HuH-7 (cell line): ENCODE measurements at regions not wholly inside any gene's neighbourhood (a gene's known extent, or its start where the extent isn't known, plus 50 kb on each side); places are given as distances from the start of the nearest gene placed in this dataset.
"Not testable (repeated sequence)": the region's sequence is repeated elsewhere in the genome, so short reads cannot be mapped to it uniquely, and the experiment has no call there.

Experiments used
- DNase-seq: peaks from one replicate; pipeline ENCODE4 v3.0.0; 2011; ENCODE audit warnings: low spot score

DNA sequence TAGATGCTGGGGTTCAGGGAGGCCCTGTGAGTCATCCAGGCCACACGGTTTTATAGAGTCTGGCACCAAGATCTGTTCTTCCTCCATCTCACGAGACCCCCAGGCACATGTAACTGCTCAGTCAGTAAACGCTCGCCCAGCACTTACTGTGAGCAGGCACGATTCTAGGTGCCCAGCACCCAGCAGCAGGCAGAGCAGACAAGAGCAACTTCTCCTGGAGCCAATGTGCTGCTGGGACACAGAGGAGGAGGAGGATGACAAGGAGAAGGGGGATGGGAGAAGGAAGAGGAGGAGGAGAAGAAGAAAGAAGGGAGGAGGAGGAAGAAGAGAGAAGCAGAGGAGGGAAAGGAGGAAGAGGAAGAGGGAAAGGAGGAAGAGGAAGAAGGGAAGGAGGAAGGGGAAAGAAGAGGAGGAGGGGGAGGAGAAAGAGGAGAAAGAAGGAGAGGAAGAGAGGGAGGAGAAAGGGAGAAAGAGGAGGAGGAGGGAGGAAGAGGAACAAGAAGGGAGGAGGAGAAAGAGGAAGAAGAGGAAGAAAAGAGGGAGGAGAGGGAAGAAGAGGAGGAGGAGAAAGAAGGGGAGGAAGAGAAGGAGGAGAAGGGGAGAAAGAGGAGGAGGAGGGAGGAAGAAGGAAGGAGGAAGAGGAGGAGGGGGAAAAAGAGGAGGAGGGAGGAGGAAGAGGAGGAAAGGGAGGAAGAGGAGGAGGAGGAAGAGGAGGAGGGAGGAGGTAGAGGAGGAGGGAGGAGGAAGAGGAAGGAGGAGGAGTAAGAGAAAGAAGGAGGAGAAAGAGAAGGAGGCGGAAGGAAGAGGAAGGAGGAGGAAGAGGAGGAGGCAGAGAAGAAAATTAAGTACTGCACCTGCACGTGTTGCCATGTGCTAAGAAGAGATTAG lies 77.6 kb upstream of the RTL6 start:
- no peak for DNase-seq

DNA sequence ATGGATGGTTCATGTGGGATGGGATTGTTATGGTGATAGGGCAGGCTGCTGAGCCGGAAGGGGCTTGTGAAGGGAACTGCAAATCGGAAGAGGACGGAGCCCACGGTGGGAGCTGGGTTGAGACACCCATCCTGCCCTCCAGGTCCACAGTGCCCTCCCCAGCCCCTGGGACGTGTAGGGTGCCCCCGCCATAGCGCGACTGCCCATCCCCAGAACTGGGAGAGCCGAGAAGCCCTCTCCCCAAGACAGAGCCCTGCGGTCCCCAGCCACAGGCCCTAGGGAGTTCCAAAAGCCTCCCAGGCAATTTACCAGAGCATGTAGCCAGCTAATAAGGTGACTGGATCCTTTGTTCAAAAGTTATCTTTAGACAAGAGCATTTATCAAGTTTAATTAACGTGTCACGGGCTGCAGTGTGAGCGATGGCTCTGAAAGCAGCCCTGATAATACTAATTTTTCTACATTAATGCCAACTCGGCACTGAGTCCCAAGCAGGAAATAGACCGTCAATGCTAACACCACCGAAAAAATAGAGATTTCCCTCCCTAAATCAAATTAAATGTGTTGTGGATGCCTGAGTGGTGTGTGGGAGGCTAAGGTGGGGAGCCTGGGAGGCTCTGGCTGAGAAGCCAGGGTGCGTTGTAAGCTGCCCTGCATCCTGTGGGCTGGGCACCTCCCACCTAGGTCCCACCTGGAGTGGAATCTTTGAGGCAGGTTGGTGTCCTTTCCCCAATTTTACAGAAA lies 76.8 kb upstream of the RTL6 start:
- DNase-seq, result no peak

DNA sequence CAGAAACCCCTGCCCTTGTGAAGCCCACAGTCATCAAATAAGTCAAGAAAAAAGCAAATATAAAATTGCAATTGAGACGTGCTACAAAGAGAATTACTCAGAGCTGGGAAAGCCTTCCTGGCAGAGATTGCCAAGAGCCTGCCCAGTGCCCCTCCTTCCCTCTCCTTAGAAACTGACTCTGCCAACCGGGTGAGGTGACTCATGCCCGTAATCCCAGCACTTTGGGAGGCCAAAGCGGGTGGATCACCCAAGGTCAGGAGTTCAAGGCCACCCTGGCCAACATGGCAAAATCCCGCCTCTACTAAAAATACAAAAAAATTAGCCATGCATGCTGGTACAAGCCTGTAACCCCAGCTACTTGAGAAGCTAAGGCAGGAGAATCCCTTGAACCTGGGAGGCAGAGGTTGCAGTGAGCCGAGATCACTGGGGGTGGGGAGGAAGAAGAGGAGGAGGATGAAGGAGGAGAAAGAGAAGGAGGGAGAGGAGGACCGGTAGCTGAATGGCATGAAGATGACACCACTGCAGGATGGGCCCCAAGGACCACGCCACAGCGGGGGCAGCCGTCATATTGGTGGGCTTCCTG lies 76.1 kb upstream of the RTL6 start:
- DNase-seq, result no peak

DNA sequence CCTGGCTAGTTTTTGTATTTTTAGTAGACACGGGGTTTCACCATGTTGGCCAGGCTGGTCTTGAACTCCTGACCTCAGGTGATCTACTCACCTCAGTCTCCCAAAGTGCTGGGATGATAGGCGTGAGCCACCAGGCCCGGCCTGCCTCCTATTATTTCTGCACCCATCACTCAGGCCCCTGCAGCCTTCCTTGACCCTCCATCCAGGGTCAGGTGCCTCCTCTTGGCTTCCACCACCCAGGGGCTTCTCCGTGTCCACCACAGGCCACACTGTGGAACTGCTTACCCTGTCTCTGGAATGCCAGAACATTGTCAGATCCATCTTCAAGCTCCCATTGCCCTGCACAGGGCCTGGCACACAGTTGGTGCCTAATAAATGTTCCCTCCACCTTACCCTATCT lies 75.4 kb upstream of the RTL6 start:
- no peak for DNase-seq

DNA sequence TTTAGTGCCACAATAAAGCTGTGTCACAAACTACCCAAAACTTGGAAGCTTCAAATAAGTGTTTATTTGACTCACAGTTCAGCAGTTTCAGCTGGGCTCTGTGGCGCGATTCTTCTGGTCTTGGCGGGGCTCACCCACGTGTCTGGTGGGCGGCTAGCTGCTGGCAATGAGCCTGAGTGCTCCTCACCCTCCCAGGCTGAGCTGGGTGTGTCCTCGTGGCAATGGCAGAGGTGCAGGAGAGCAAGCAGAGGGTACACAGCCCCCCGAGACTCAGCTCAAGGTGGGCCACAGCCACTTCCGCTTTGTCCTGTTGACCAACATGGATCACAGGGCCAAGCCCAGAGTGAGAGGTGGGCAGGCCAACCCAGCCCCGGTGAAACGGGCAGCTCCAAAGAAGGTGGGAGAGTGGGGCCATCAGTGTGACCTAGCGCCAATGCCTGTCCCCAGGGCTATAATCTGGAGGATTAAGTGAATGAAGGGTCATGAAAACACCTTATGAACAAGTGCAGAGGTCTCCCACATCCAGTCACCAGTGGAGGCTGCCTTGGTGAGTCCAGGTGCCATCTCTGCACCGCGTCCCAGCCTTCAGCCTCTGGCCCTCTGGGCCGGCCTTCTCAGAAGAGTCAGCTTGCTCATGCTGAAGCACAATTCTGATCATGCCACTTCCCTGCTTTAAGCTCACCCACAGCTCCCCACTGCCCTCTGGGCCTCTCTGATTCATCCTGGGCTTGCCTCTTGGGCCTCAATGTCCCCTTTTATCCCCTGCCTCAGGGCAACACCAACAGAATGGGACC lies 74.6 kb upstream of the RTL6 start:
- no peak for DNase-seq

DNA sequence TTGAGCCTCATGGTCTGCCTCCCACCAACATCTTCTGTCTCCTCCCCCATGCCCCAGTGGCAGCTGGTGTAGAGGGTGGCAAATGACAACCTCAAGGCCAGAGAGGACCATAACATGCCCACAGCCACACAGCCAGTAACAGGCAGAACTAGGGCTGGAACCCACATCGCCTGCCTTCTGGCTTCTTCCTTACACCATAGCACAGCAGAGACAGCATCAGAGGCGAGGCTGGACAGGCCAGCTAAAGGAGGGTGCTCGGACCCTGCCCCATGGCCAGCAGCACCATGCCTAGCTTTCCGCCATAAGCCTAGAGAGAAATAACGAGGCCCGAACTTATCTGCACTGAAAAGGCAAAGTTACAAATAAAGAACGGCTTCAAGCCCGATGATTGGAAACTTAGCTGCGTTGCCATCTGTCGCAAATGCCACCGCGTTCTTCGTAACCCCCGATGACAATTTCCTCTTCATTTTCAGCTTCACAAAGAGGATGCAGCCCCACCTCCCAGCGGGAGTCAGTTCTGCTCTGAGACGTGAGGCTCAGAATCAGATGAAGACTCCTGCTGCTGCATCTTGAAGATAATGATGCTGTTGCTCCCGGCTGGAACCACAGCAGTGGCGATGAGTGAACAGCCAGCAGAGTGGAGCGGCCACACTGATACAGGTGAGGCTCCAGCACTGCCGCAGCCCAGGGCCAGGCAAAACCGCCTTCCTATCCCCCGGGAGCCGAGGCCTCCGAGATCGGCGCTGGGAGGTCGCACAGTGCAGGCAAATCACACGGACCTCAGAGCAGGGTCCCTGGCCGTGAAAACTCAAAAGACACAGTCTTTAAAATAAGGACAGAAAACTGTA lies 73.8 kb upstream of the RTL6 start:
- no peak for DNase-seq

DNA sequence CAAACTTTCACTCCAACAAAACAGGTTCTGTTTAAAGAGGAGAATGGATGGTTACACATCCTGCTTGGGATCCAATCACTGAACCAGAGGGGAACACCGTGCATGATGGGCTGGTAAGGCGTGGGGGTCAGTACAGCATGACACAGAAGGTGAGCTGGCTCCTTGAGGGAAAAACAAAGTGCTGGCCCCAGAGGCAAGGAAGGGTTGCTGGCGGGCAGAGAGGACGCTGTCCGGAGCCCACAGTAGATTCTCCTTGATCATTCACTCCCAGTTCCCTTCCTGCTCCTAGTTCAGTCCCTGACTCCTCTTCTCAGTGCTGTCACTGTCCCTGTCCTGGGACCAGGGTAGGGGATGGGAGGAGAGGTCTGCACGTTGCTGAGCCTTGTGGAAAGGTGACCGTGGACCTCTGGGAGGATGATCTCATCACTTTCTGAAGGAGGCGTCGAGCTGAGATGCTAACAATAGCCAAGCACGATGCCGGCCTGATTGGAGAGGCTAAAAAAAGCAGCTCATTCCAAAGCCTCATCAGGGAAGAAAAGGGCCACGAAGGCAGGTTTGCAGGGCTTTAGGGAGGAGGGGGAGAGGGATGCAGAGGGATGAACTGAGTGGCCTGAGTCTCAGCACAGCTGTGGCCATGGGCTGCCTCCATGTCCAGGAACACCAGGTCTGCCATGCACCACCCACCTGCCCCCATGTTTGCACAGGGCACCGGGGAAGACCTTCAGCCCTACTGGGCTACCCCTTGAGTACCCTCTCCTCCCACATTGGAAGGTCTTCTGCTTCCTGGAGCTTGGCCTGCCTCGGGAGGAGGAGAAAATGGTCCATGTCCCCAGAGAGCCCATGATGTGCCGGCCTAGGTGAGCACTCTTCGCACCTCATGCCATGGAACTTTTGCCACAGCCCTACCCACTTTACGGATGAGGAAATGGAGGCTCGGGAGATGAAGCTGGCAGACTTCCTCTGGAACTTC lies 72.7 kb upstream of the RTL6 start:
- DNase-seq, result no peak

DNA sequence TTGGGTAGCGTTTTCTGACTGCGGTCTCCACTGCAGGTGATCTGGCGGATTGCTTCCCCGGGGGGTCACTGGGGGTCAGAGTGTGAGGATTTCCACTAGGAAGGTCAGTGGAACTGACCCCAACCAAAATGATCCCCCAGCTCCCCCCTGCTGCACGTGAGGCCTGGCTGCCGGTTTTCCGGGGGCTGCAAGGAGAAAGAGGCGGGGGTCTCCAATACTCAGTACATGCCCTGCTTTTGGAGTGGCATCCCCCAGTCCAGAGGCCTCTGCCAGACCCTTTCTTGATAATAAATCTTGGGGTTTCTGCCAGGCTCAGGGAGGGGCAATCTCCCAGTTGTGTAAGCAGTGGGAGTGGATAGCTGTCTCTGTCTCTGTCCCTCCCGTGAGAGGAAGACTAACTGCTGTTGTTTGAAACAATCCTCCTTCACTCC lies 71.5 kb upstream of the RTL6 start:
- DNase-seq, result no peak

DNA sequence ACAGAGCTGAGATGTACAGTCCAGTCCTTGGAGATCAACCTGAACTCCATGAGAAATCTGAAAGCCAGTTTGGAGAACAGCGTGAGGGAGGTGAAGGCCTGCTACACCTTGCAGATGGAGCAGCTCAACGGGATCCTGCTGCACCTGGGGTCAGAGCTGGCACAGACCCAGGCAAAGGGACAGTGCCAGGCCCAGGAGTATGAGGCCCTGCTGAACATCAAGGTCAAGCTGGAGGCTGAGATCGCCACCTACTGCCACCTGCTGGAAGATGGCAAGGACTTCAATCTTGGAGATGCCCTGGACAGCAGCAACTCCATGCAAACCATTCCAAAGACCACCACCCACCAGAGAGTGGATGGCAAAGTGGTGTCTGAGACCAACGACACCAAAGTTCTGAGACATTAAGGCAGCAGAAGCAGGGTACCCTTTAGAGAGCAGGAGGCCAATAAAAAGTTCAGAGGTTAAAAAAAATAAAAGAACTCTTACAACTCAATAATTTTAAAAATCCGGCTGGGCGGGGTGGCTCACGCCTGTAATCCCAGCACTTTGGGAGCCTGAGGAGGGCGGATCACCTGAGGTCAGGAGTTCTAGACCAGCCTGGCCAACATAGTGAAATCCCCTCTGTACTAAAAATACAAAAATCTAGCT lies 69.9 kb upstream of the RTL6 start:
- no peak for DNase-seq

DNA sequence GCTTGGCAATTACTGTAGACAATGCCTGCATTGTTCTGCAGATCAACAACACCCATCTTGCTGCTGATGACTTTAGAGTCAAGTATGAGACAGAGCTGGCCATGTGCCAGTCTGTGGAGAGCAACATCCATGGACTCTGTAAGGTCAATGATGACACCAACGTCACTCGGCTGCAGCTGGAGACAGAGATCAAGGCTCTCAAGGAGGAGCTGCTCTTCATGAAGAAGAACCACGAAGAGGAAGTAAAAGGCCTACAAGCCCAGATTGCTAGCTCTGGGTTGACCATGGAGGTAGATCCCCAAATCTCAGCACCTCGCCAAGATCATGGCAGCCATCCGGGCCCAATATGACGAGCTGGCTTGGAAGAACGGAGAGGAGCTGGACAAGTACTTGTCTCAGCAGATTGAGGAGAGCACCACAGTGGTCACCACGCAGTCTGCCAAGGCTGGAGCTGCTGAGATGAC lies 69.4 kb upstream of the RTL6 start:
- not testable (repeated sequence) for DNase-seq

DNA sequence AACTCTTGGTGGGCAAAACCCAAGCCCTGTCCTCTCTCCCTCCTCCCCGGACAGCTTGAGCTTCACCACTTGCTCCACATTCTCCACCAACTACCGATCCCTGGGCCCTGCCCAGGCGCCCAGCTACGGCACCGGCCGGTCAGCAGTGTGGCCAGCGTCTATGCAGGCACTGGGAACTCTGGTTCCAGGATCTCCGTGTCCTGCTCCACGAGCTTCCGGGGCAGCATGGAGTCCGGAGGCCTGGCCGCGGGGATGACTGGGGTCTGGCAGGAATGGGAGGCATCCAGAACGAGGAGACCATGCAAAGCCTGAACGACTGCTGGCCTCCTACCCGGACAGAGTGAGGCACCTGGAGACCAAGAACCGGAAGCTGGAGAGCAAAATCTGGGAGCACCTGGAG lies 68.9 kb upstream of the RTL6 start:
- no peak for DNase-seq

DNA sequence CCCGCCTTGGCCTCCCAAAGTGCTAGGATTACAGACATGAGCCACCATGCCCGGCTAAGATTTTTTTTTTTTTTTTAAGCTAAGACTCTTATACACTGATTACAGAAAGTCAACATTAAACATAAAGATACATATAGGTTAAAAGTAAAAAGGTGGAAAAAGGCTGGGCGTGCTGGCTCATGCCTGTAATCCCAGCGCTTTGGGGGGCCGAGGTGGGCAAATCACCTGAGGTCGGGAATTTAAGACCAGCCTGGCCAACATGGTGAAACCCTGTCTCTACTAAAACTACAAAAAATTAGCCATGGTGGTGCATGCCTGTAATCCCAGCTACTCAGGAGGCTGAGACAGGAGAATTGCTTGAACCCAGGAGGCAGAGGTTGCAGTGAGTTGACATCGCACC lies 64.6 kb upstream of the RTL6 start:
- not testable (repeated sequence) for DNase-seq

DNA sequence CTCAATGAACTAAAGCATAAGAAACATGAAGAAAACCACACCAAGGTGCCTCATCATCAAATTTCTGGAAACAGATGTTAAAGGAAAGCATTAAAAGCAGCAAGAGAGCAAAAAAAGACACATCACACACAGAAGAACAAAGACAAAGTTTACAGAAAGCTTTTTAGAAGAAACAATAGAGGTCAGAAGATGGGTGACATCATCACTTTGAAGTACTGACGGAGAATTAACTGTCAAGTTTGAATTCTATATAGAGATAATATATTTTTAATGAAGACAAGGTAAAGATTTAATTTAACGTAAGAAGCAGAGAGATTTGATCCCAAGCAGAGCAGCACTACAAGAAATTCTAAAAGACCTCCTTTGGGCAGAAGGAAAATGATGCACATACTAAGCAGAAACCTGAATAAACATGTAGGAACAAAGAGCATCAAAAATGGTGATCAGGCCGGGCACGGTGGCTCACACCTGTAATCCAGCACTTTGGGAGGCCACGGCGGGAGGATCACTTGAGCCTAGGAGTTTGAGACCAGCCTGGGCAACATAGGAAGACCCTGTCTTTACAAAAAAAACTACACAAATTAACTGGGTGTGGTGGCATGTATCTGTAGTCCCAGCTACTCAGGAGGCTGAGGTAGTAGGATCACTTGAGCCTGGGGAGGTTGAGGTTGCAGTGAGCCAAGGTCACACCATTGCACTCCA lies 63.3 kb upstream of the RTL6 start:
- DNase-seq, result no peak

DNA sequence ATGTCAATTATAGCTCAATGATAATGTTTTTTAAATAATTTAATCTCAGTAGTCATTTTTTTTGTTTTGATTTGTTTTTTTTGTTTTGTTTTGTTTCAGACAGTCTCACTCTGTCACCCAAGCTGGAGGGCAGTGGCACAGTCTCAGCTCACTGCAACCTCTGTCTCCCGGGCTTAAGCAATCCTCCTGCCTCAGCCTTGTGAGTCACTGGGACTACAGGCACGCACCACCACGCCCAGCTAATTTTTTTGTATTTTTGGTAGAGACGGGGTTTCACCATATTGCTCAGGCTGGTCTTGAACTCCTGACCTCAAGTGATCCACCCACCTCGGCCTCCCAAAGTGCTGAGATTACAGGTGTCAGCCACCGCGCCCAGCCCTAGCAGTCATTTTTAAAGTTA lies 60.6 kb upstream of the RTL6 start:
- DNase-seq, result not testable (repeated sequence)

DNA sequence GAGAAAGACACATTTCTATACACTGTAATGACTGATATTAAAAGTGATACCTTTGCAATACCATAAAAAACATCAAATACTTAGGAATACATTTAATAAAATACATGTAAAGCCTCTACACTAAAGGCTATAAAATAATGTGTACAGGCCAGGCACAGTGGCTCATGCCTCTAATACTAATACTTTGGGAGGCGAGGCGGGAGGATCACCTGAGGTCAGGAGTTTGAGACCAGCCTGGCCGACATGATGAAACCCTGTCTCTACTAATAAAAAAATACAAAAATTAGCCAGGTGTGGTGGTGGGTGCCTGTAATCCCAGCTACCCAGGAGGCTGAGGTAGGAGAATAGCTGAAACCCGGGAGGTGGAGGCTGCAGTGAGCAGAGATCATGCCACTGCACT lies 59.8 kb upstream of the RTL6 start:
- not testable (repeated sequence) for DNase-seq

DNA sequence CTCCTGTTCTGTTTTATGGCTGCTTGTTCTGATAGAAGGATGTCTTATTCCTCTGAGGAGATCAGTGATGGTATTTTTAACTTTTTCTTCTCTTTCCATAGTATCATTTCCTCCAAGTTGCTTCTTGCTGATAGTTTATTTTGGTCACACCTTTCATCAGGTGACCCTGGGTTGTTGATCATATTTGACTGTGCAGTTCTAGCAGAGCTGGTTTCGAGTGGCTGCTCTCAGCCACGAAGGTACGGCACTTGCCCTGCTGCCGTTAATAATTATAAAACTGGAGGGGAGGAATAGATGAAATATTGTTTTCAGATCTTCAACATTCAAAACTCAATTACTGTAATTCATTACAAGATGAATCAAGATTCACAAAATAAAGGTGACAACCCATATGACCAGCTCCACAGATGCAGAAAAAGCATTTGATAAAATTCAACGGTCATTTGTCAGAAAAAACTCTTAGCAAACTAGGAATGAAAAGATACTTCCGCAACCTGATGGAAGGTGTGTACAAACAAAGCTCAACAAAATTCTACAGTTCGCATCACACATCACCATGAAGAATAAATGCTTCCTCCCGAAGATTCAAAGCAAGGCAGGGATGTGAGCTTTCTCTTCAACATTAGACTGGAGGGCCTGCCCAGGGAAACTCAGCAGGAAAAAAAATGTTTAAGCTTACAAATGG lies 59.2 kb upstream of the RTL6 start:
- no peak for DNase-seq

DNA sequence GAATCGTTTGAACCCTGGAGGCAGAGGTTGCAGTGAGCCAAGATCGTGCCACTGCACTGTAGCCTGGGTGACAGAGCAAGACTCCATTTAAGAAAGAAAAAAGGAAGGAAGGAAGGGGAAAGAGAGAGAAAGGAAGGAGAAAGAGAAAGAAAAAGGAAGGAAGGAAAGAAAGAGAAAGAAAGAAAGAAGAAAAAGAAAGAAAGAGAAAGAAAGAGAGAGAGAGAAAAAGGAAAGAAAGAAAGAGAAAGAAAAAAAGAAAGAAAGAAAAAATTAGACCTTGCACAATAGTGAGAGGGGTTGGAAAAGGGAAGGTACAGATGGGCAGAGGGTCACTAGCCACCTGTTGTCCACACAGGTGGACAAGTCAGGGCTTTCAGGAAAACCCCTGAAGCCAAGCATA lies 57.6 kb upstream of the RTL6 start:
- DNase-seq, result no peak

DNA sequence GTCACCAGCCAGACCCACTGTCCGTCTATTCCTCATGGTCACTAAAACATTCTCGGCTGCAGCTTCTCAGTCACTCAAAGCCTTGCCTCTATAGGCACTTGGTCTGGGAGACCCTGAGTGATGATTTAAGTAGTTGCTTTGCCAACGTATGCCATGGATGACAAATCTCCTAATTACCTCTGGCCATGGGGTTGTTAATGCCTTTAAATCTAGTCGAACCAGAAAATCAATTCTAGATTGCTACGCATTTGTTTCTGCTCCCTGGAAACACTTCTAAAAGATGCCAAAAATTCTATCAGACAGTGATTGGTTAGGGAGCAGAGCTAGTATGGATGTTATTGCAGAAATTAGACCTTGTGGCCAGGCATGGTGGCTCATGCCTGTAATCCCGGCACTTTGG lies 57.0 kb upstream of the RTL6 start:
- no peak for DNase-seq
